Germinal center (tissue), 1 donor: ENCODE measurements at regions not wholly inside any gene's neighbourhood (a gene's known extent, or its start where the extent isn't known, plus 50 kb on each side); places are given as distances from the start of the nearest gene placed in this dataset.

Experiments used
- DNase-seq: peaks from one replicate; pipeline ENCODE4 v3.0.0; 2012; ENCODE audit warnings: mixed read lengths, low spot score

GRCh38 chr1:90139837-90140236 lies 144.9 kb downstream of the ZNF326 start:
- DNase-seq, result no peak

DNA sequence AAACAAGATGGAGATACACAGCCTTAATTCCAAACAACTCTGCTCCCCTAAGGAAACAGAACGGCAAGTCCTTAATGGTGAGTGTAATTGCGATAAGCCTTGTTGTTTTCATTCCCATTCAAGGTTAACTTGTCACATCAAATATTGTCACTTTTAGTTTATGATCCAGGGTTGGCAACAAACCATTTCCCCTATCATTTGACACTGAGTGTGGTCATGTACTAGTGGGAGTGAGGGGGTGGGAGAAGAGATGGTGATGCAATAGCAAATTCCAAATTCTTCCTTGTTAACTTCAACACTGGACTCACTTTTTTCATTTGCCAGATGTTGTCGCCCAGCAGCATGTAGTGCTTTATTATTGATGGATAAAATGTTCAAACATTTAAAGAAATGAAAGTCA lies 140.4 kb downstream of the ZNF326 start:
- DNase-seq, result no peak

DNA sequence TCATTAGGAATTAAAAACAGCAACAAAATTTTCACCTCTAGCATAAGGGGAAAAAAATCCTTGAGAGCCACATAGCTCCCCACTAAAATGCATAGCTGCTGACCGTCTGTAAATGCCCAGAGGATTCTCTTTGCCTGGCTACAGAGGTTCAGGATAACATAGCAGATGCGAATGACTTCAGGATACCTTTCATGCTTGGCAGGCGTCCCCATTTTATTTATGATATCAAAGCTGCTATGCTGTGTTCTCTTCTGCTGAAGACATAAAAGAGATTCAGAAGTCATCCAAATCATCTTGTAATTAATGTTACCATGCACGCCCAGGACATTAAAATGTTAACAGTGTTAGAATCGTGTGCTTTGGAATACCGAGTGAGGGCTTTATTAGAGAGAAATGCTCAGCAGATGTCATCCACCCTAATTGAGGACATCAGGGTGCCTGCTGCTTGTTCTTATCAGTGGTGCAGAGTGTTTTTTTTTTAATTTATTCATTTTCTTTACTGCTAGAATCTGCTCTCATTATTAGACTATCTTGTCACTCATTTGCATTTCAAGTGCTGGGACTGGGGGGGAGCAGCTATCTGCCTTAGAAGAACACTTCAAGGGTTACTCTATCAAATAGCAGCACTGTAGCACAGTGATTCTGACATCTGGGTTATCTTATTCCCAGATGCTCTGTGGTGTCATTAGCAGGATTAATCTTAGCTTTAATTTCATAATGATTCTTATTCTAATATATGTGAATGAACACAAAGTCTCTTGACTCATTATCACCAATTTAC lies 139.5 kb downstream of the ZNF326 start:
- DNase-seq, result no peak

GRCh38 chr1:90133133-90133532 lies 138.2 kb downstream of the ZNF326 start:
- DNase-seq, result no peak

DNA sequence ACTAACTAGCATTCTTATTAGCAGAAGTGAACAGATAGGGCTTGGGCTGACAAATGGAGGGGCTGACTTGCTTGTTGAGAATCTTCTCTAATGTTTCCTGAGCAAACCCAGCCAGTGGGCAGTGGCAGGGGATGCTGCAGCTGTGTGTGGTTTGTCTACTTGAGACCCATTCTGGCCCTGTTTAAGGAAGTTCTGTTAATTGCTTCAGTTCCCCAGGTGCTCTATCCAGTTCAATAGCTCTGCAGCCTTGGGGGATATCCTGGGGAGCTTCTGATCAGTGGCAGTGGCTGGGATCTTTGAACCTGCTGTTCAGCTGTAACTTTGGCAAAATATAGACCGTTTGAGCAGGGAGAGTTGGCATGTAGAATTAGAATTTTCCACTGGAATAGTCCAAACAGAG lies 137.4 kb downstream of the ZNF326 start:
- no peak for DNase-seq

- DNase-seq, result no peak
Measured at GRCh38 chr1:90127288-90127953, 132.5 kb downstream of the ZNF326 start.

DNA sequence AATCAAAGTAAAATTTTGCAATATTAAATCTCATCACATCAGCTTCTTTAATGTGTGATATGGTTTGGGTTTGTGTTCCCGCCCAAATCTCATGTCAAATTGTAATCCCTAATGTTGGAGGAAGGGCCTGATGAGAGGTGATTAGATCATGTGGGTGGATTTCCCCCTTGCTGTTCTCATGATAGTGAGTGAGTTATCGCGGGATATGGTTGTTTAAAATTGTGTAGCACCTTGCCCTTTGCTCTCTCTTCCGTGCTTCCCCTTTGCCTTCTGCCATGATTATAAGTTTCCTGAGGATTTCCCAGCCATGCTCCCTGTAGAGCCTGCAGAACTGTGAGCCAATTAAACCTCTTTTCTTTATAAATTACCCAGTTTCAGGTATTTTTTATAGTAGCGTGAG lies 131.9 kb downstream of the ZNF326 start:
- DNase-seq, result no peak

- DNase-seq, result no peak
Measured at GRCh38 chr1:90122654-90123340, 127.9 kb downstream of the ZNF326 start.

DNA sequence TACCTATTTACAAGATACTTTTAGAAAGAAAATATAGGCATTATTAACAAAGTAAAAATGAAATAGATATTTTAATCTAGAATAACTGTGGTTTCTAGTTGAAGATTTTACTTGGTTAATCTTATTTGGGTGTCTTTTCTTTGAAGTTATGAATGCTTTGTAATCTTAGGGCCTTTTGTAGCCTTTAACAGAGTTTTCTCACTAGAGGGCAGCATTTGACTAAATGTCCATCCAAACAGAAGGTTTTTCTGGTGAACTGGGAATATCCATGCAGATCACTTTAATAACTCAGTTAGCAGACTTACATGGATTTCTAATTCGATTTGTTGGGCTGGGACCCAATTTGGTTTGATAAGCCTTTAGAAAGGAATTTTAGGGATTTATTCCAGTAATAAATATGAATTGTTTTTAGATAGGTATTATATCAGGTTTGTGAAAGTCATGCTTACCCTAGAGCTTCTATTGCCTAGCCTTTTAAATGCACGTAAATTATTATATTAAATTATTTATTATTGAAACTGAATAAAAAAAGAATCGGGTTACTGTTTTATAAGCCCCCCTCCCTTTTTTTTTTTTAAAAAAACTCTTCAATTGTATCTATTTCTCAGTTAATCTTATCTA lies 119.7 kb downstream of the ZNF326 start:
- DNase-seq, result no peak

DNA sequence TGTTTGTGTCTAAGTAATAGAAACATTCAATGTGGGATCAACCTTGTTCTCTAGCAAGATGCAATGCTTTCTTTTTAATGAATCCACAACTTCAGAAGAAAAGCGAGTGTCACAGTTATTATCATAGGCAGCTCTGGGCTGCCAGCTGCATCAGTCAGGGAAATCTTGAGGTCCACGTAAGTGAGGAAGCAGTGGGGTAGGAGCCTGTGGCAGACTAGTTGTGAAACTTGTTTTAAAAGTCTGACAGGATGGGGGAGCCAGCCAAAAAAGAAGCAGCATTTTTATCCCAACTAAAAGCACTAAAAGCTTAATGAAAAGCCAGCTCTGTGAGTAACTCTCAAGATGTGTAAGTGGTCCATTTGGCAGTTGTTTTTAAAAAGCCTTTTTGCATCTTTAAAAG lies 113.1 kb downstream of the ZNF326 start:
- DNase-seq, result no peak

GRCh38 chr1:90106311-90106710 lies 111.4 kb downstream of the ZNF326 start:
- DNase-seq, result no peak

- DNase-seq, result no peak
Measured at GRCh38 chr1:90104941-90105538, 110.1 kb downstream of the ZNF326 start.

DNA sequence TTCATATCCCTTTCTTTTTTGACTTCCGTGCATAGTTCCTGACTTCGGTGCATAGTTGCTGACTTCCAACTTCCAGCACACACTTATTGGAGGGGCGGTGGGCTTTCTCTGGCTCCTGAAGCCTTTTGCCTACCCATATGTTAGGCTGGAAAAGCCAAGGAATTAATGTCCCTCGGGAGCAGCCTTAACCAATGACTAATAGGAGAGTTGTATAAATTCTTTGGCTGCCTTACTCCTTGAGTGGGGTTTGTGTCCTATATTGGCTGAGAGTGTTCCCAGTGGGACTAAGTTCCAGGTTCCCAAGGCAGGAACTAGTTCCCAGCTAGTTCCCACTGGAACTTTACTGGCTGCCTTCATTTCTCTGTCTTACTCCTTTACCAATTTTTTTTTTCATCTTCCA lies 105.7 kb downstream of the ZNF326 start:
- DNase-seq, result no peak

GRCh38 chr1:90092441-90092840 lies 97.5 kb downstream of the ZNF326 start:
- DNase-seq, result no peak
